Transverse colon (tissue), 4 donors: ENCODE measurements at regions not wholly inside any gene's neighbourhood (a gene's known extent, or its start where the extent isn't known, plus 50 kb on each side); places are given as distances from the start of the nearest gene placed in this dataset.

Source experiments
- POLR2A ChIP-seq: fragments of 450-650 bp; IDR thresholded peaks from one replicate; pipeline ENCODE4 v1.6.1; 2016; ENCODE audit warnings: antibody characterized with exemption, mild to moderate bottlenecking, moderate library complexity
- POLR2AphosphoS5 ChIP-seq, 3 donors: sonication (generic); formaldehyde crosslinking; IDR thresholded peaks; one replicate each; pipeline ENCODE4 v1.6.1; 2016; ENCODE audit warnings: antibody characterized with exemption in 3 of 3
- TF ChIP-seq, protein P1 (sequence below), 5 experiments: fragments of 200-600 bp in 3 of 5; fragments of 450-650 bp in 2 of 5; sonication (generic) in 3 of 5; IDR thresholded peaks; 1 replicate in 2 of 5; 2 replicates in 3 of 5; pipeline ENCODE4 v1.5.1; 2016 to 2017; ENCODE audit warnings: antibody characterized with exemption in 5 of 5, inconsistent platforms in 3 of 5, mild to moderate bottlenecking in 2 of 5, moderate library complexity in 1 of 5

DNA sequence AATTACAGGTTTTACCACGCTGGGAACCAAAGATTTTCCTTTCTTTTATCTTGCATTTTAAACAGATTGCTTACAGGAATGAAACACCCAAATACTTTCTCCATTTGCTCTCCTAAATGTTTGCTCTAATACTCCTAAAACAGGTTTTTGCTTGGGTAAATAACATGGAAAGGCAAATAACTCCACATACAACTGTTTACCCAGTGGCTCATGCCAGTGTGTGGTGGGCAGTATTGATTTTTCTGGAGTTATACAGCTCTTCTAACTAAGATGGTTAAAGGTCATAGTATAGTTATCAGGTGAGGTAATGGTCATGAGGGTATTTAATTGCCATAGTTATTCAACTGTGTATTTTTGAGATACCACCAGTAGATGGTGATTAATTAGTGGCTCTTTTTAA, 61.2 kb upstream of the RAB27B start:
- TF ChIP-seq, protein P1, sequence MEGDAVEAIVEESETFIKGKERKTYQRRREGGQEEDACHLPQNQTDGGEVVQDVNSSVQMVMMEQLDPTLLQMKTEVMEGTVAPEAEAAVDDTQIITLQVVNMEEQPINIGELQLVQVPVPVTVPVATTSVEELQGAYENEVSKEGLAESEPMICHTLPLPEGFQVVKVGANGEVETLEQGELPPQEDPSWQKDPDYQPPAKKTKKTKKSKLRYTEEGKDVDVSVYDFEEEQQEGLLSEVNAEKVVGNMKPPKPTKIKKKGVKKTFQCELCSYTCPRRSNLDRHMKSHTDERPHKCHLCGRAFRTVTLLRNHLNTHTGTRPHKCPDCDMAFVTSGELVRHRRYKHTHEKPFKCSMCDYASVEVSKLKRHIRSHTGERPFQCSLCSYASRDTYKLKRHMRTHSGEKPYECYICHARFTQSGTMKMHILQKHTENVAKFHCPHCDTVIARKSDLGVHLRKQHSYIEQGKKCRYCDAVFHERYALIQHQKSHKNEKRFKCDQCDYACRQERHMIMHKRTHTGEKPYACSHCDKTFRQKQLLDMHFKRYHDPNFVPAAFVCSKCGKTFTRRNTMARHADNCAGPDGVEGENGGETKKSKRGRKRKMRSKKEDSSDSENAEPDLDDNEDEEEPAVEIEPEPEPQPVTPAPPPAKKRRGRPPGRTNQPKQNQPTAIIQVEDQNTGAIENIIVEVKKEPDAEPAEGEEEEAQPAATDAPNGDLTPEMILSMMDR (IDR thresholded peaks at IDR 0.05): no peak
- no peak for TF ChIP-seq POLR2A
- TF ChIP-seq POLR2AphosphoS5 (IDR thresholded peaks at IDR 0.05): no peak
